ENCODE measurements at regions not wholly inside any gene's neighbourhood (a gene's known extent, or its start where the extent isn't known, plus 50 kb on each side); places are given as distances from the start of the nearest gene placed in this dataset.

DNA sequence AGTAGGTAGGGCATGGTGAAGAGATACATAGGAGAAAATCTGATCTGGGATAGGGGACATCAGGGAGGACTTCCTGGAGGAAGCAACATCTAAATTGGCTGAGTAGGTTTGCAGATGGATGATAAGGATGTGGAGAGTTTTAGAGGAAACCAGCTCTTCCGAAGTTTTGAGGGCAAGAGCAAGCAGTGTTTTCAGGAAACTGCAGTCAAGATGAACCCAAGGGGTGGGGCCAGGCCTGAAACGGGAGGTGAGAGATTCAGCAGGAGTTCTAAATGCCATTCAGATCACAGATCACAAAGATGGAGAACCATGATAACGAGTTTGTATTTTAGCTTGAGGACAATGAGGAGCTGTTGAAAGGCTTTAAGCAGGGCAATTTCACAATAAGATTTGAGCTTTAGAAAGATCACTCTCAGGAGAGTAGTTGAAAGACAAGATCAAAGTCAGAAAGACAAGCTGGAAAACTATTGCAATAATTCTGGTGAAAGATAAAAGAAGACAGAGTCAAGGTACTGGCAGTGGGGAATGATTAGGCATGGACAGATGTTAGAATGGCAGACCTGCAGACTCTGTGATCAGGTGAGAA lies 70.1 kb upstream of the PLXNC1 start:
- H3K4me1 Mint-ChIP-seq, result no peaks in the 10 kb centered on the region
- H3K27ac Mint-ChIP-seq, result no peak overlapping the region
- no peaks in the 10 kb centered on the region for H3K36me3 Mint-ChIP-seq
- peaks cover 0 to 1% (median 0%) of the 10 kb centered on the region in 3 donors for H3K9me3 Mint-ChIP-seq
- H3K27me3 Mint-ChIP-seq, result peaks cover 23% of the 10 kb centered on the region
- no peak overlapping the region for H3K4me3 Mint-ChIP-seq

DNA sequence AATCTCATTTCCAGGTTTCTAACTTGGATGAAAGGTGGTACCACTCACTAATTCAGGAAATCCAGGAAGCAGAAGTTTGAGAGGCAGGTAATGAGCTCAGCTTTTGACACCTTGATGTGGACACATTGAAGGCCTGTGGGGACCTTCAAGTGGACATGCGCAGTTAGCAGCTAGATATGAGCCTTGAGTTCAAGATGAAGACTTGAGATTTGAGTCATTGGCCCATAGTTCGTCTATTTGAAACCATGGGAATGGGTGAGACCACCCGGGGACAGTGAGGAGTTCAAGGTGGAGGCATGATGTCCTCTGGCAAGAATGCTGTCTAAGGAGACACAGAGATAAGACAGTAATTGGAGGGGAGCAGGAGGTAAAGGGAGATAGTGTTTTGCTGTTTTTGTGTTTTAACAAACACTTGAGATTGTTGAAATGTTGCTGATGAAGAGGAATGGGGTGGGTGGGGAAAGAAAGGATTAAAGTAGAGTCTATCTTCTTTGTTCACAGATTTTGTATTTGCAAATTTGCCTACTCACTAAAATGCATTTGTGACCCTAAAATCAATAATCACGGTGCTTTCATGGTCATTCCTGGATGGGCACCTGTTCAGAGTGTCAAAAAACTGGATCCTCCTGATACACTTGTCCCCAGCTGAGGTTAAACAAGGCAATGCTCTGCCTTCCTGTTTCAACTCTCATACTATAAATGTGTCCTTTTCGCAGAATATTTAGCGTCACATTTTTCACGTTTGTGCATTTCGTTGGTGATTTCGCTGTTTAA lies 69.5 kb upstream of the PLXNC1 start:
- peaks cover 0 to 6% (median 0%) of the 10 kb centered on the region in 3 donors for H3K9me3 Mint-ChIP-seq
- no peaks in the 10 kb centered on the region for H3K36me3 Mint-ChIP-seq
- no peak overlapping the region for H3K27ac Mint-ChIP-seq
- no peaks in the 10 kb centered on the region for H3K4me1 Mint-ChIP-seq
- no peak overlapping the region for H3K4me3 Mint-ChIP-seq
- H3K27me3 Mint-ChIP-seq, result peaks cover 25% of the 10 kb centered on the region

DNA sequence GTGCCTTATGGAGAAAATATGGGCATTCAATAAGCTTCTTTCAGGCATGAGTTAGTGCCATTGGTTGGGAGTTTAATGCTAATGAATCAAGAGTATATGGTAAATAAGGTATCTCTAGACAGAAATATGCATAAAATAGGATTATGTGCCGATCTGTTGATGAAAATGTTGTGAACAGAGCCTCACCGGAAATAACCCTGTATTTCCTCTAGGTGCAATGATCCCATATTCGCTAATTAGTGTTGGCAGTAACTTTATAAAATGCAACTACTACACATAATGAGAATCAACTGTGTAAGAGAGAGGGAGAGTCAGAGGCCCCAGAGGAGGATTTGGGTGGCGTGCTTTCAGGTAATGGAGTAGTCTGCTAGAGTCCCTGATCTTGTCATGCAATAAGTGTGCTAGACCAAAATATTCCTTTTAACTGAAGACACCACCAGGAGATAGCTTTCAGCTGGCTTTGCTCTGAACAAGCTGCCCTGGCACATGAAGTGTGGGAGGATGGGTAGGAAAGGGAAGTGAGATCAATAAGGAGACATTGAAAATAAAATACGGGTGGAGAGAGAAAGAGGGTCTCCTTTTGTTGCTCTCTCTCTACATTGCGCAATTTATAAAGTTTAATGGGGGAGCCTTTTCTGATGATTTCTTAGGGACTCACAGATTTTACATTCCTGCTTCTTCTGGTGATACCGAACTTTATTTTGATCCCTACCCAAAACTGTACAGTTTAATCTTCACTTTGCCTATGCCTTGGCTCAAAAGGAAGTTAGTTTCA lies 68.6 kb upstream of the PLXNC1 start:
- H3K4me3 Mint-ChIP-seq, result no peak overlapping the region
- no peaks in the 10 kb centered on the region for H3K4me1 Mint-ChIP-seq
- no peak overlapping the region for H3K27ac Mint-ChIP-seq
- peaks cover 0 to 6% (median 0%) of the 10 kb centered on the region in 3 donors for H3K9me3 Mint-ChIP-seq
- H3K27me3 Mint-ChIP-seq, result peaks cover 25% of the 10 kb centered on the region
- no peaks in the 10 kb centered on the region for H3K36me3 Mint-ChIP-seq

DNA sequence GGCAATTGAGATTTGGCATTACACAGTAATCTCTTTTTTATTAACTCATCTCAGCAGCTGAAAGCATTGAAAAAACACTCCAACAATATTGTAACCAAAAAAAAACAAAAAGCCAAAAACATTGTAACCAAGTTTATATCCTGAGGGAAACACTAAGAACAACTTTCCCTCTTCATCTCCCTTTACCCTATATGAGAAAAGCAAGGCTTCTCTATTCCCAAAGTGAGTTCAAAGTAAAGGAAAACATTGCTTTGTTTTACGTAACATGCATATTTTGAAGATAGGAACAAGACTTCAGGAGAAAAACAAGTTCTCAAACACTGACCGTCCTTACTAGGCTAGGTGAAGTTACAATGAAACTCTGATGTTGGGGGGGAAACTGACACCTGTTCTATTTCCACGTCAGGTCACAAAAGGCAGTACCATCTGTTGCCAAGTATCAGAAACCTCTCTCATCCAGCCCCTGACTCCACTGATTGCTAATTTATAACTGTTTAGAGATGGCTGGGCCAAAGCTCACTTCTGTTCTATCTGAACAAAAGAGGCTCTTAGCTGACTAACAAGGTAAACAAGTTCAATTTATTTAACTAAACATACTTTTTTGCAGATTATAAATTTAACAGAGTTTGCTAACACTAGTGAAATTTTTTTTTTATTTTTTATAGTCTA lies 67.9 kb upstream of the PLXNC1 start:
- Mint-ChIP-seq H3K9me3 (peaks cover 0 to 6% (median 0%) of the 10 kb centered on the region in 3 donors), H3K36me3 (no peaks in the 10 kb centered on the region), H3K27ac (no peak overlapping the region), H3K4me1 (no peaks in the 10 kb centered on the region), H3K4me3 (no peak overlapping the region), H3K27me3 (peaks cover 24% of the 10 kb centered on the region)

DNA sequence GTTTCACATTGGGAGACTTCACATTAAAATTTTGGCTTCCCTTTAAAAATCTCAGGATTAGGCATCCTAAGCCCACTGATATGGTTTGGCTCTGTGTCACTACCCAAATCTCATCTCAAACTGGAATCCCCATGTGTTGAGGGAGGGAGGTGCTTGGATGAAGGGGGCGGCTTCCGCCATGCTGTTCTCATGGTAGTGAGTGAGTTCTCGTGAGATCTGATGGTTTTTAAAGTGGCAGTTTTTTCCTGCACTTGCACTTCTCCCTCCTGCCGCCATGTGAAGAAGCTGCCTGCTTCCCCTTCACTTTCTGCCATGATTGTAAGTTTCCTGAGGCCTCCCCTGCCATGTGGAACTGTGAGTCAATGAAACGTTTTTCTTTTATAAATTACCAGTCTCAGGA lies 65.7 kb upstream of the PLXNC1 start:
- Mint-ChIP-seq H3K4me1 (no peaks in the 10 kb centered on the region), H3K27ac (no peak overlapping the region), H3K9me3 (peaks cover 0 to 6% (median 0%) of the 10 kb centered on the region in 3 donors)

DNA sequence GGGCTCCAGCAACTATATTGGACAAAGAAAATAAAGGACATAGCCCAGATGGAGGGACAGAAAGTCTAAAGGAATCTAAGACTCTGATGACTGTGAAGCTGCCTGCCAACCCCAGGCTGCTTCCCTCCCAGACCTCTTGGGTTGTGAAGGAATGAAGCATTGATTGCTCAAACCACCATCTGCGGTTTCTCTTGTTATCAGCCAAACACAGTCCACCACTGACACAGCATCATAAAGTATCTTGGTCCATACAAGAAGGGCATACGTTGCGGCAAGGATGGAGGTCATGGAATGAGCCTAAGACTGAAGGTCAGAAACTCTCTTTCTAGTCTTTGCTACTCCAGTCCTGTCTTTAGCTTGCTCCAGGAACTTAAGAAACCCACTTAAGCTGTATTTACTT lies 58.5 kb upstream of the PLXNC1 start:
- Mint-ChIP-seq H3K27me3 (peaks cover 2% of the 10 kb centered on the region), H3K4me3 (no peak overlapping the region), H3K9me3 (no peaks in the 10 kb centered on the region), H3K36me3 (no peaks in the 10 kb centered on the region), H3K27ac (no peak overlapping the region), H3K4me1 (no peaks in the 10 kb centered on the region)

More for the DNA sequence above, 65.7 kb upstream of the PLXNC1 start:
- H3K36me3 Mint-ChIP-seq, result no peaks in the 10 kb centered on the region
- H3K27me3 Mint-ChIP-seq, result peaks cover 23% of the 10 kb centered on the region
- H3K4me3 Mint-ChIP-seq, result no peak overlapping the region

DNA sequence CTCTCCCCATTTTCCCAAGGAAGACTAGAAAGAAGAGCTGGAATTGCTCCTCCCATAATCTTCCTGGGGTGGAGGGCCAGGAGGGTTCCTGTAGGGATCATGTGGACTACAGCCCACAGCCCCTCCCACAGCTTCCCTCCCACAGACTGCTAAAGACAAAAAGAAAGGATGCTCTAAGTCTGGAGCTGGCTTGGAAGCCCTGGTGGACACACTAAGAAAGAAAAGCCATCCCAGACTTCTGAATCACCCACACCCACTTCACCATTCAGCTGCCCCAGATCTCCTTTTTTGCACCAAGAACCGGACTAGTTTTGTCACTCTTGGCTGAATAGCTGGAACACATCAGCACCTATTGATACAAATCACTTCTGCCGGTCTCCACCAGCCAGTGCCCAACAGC lies 56.8 kb upstream of the PLXNC1 start:
- Mint-ChIP-seq H3K27me3 (no peaks in the 10 kb centered on the region), H3K36me3 (no peaks in the 10 kb centered on the region), H3K27ac (no peak overlapping the region), H3K9me3 (no peaks in the 10 kb centered on the region), H3K4me3 (no peak overlapping the region), H3K4me1 (no peaks in the 10 kb centered on the region)

DNA sequence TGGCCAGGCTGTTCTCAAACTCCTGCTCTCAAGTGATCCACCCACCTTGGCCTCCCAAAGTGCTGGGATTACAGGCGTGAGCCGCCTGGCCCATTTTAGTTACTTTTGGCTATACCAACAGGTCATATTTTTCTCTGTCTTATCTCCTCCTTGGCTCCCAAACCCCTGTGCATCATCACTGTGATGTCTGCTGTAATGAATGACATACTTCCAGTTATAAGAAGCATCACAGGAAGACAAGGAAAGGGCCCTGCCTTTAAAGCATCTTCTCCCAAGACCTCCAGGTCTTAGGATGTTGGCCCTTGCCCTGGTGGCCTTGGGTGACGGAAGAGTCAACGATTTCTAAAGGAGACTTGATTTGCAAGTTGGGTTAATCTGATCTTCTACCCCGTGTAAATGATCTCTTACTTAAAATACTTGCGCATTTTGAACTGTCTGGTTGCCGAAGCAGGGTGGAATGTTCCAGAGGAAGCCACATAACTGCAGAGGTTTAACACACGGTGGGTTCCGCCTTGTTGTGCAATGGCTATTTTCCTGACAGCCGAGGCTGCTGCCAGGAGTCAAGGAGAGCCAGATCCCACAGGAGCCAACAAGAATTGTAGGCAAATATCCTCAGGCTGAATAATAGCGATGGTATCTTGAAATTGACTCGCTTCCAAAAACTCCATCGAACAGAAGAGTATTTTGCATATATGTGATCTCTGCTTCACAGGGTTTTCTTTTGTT lies 55.7 kb upstream of the PLXNC1 start:
- Mint-ChIP-seq H3K4me1 (no peaks in the 10 kb centered on the region), H3K27me3 (peaks cover 3% of the 10 kb centered on the region), H3K4me3 (no peak overlapping the region), H3K9me3 (peaks cover 0 to 1% (median 0%) of the 10 kb centered on the region in 3 donors), H3K36me3 (no peaks in the 10 kb centered on the region), H3K27ac (no peak overlapping the region)

DNA sequence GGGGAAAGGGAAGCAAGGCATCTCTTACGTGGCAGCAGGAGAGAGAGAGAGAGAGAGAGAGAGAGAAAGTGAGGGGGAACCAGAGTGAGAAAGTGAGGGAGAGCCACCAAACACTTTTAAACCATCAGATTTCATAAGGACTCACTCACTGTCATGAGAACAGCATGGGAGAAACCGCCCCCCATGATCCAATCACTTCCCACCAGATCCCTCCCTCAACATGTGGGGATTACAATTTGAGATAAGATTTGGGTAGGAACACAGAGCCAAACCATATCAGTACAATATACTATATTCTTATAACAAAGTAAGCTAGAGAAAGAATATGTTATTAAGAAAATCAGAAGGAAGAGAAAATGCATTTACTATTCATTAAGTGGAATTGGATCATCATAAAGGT lies 53.7 kb upstream of the PLXNC1 start:
- H3K4me3 Mint-ChIP-seq, result no peak overlapping the region
- H3K36me3 Mint-ChIP-seq, result no peaks in the 10 kb centered on the region
- H3K4me1 Mint-ChIP-seq, result no peaks in the 10 kb centered on the region
- H3K27ac Mint-ChIP-seq, result no peak overlapping the region
- peaks cover 0 to 1% (median 0%) of the 10 kb centered on the region in 3 donors for H3K9me3 Mint-ChIP-seq
- H3K27me3 Mint-ChIP-seq, result peaks cover 10% of the 10 kb centered on the region

DNA sequence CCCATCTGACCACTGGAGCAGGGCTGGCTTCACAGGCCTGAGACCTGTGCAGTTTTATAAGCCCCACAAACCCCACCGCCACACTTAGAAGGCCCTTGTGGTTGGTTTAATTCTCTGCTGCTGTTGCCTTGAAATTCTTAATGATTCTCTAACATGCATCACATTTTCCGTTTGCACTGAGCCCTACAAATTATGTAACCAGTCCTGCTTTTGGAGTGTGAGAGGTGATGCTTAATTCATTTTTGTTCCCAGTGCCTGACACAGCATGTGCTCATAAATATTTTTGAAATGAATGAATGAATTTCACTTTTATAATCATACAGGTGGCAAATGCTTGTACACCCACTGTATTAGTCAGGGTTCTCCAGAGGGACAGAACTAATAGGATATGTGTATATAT lies 52.8 kb upstream of the PLXNC1 start:
- H3K27ac Mint-ChIP-seq, result no peak overlapping the region
- H3K36me3 Mint-ChIP-seq, result no peaks in the 10 kb centered on the region
- no peak overlapping the region for H3K4me3 Mint-ChIP-seq
- H3K27me3 Mint-ChIP-seq, result peaks cover 19% of the 10 kb centered on the region
- H3K9me3 Mint-ChIP-seq, result peaks cover 0 to 1% (median 0%) of the 10 kb centered on the region in 3 donors
- H3K4me1 Mint-ChIP-seq, result no peaks in the 10 kb centered on the region

DNA sequence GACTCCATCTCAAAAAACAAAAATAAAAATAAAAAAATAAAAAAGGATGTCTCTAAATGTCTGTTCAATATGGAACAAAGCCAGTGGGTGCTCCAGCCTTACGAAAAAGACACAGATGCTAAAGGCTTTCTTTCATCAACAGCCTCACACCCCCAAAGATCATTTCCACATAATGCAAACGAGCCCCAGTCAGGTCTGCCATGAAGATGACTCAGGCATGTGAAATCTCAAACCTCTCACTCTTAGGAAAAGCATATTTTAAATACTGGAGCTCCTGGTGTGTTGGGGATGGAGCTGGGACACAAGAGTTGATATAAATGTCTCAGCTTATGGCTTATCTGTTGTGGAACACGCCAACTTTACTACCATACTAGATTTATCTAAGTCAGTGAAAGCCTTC lies 49.9 kb upstream of the PLXNC1 start:
- Mint-ChIP-seq H3K27ac (no peak overlapping the region), H3K9me3 (peaks cover 0 to 1% (median 0%) of the 10 kb centered on the region in 3 donors), H3K27me3 (peaks cover 27% of the 10 kb centered on the region), H3K4me3 (peak overlapping the region in 1 of 4 donors; percentile 26), H3K36me3 (no peaks in the 10 kb centered on the region), H3K4me1 (peaks cover 4 to 5% (median 5%) of the 10 kb centered on the region in 3 donors)

Data from IgD-negative memory B cell (primary cell).